IPS DF 6.9 (cell line): ENCODE measurements at regions not wholly inside any gene's neighbourhood (a gene's known extent, or its start where the extent isn't known, plus 50 kb on each side); places are given as distances from the start of the nearest gene placed in this dataset.

Experiments
- DNase-seq: peaks from one replicate; pipeline ENCODE4 v3.0.0-alpha.2; 2013; ENCODE audit warnings: low read depth, low spot score
- H3K27ac ChIP-seq: one replicate; pipeline ENCODE4 v1.5.1; 2013; ENCODE audit warnings: low read length, control low read depth
- H3K27me3 ChIP-seq: 2 replicates; pipeline ENCODE4 v1.6.1; 2013; ENCODE audit warnings: mild to moderate bottlenecking, low read length; ENCODE audit not compliant: control insufficient read depth, insufficient read depth
- H3K36me3 ChIP-seq: 2 replicates; pipeline ENCODE4 v1.6.1; 2013; ENCODE audit warnings: low read length; ENCODE audit not compliant: control insufficient read depth, insufficient read depth
- H3K4me1 ChIP-seq: 2 replicates; pipeline ENCODE4 v1.6.1; 2013; ENCODE audit warnings: low read length; ENCODE audit not compliant: control insufficient read depth, insufficient read depth
- H3K4me3 ChIP-seq: 2 replicates; pipeline ENCODE4 v1.5.1; 2013; ENCODE audit warnings: mild to moderate bottlenecking, low read length
- H3K9me3 ChIP-seq: 2 replicates; pipeline ENCODE4 v1.6.1; 2013; ENCODE audit warnings: low read length, inconsistent platforms; ENCODE audit not compliant: control insufficient read depth, insufficient read depth
- WGBS: extraction: QIAGEN DNeasy Blood & Tissue Kit; methylation state at CpG from one replicate; pipeline ENCODE4 v1.1.7; 2013; ENCODE audit warnings: mixed read lengths, missing lambda C conversion rate; ENCODE audit not compliant: insufficient read length, insufficient coverage; 5-methylcytosine and 5-hydroxymethylcytosine counted together

- Histone ChIP-seq H3K9me3 (no peaks in the 10 kb centered on the region), H3K27ac (no peak overlapping the region), H3K27me3 (no peaks in the 10 kb centered on the region), H3K4me3 (no peak overlapping the region), H3K4me1 (peaks cover 4% of the 10 kb centered on the region; the same call in 1 of the 2 replicates), H3K36me3 (no peaks in the 10 kb centered on the region)
- no peak for DNase-seq
- WGBS = no CpG with 5 or more reads among the region's 2 CpGs
Observed at GRCh38 chr10:80741278-80741677, 203.6 kb downstream of the SH2D4B start.

- Histone ChIP-seq H3K4me3 (no peak overlapping the region), H3K4me1 (no peaks in the 10 kb centered on the region), H3K36me3 (no peaks in the 10 kb centered on the region), H3K9me3 (no peaks in the 10 kb centered on the region), H3K27me3 (no peaks in the 10 kb centered on the region), H3K27ac (no peak overlapping the region)
- no peak for DNase-seq
- no CpG with 5 or more reads among the region's 3 CpGs for WGBS
Observed at GRCh38 chr10:80750268-80750667, 212.6 kb downstream of the SH2D4B start.

GRCh38 chr10:80751940-80752339, 214.2 kb downstream of the SH2D4B start:
- no CpG with 5 or more reads among the region's 1 CpG for WGBS
- no peaks in the 10 kb centered on the region for H3K36me3 ChIP-seq
- no peak overlapping the region for H3K4me3 ChIP-seq
- no peaks in the 10 kb centered on the region for H3K27me3 ChIP-seq
- H3K27ac ChIP-seq = no peak overlapping the region
- H3K9me3 ChIP-seq = no peaks in the 10 kb centered on the region
- no peaks in the 10 kb centered on the region for H3K4me1 ChIP-seq
- no peak for DNase-seq

- WGBS = no CpG with 5 or more reads among the region's 1 CpG
- no peaks in the 10 kb centered on the region for H3K4me1 ChIP-seq
- DNase-seq = no peak
- H3K9me3 ChIP-seq = no peaks in the 10 kb centered on the region
- no peaks in the 10 kb centered on the region for H3K27me3 ChIP-seq
- no peak overlapping the region for H3K27ac ChIP-seq
- no peaks in the 10 kb centered on the region for H3K36me3 ChIP-seq
- H3K4me3 ChIP-seq = no peak overlapping the region
Observed at GRCh38 chr10:80753612-80754011, 215.9 kb downstream of the SH2D4B start.

GRCh38 chr10:80755893-80756292, 218.2 kb downstream of the SH2D4B start:
- no peak for DNase-seq
- WGBS = no CpG with 5 or more reads among the region's 2 CpGs
- no peaks in the 10 kb centered on the region for H3K4me1 ChIP-seq
- no peaks in the 10 kb centered on the region for H3K27me3 ChIP-seq
- H3K27ac ChIP-seq = no peak overlapping the region
- no peaks in the 10 kb centered on the region for H3K9me3 ChIP-seq
- H3K36me3 ChIP-seq = no peaks in the 10 kb centered on the region
- H3K4me3 ChIP-seq = no peak overlapping the region

- Histone ChIP-seq H3K36me3 (no peaks in the 10 kb centered on the region), H3K4me3 (no peak overlapping the region), H3K4me1 (no peaks in the 10 kb centered on the region), H3K27ac (no peak overlapping the region), H3K9me3 (no peaks in the 10 kb centered on the region), H3K27me3 (no peaks in the 10 kb centered on the region)
- DNase-seq = no peak
- WGBS = no CpG with 5 or more reads among the region's 5 CpGs
Observed at GRCh38 chr10:80759693-80760092, 222.0 kb downstream of the SH2D4B start.

GRCh38 chr10:80760914-80761371, 223.2 kb downstream of the SH2D4B start:
- no peak overlapping the region for H3K27ac ChIP-seq
- H3K9me3 ChIP-seq = no peaks in the 10 kb centered on the region
- WGBS = no CpG with 5 or more reads among the region's 2 CpGs
- no peaks in the 10 kb centered on the region for H3K36me3 ChIP-seq
- no peak overlapping the region for H3K4me3 ChIP-seq
- H3K27me3 ChIP-seq = no peaks in the 10 kb centered on the region
- no peaks in the 10 kb centered on the region for H3K4me1 ChIP-seq
- DNase-seq = no peak

GRCh38 chr10:80767963-80768362, 230.3 kb downstream of the SH2D4B start:
- Histone ChIP-seq H3K27me3 (no peaks in the 10 kb centered on the region), H3K9me3 (no peaks in the 10 kb centered on the region), H3K36me3 (no peaks in the 10 kb centered on the region), H3K4me3 (no peak overlapping the region), H3K27ac (no peak overlapping the region), H3K4me1 (no peaks in the 10 kb centered on the region)
- no peak for DNase-seq
- no CpG with 5 or more reads among the region's 1 CpG for WGBS

- DNase-seq = no peak
- no CpG with 5 or more reads among the region's 2 CpGs for WGBS
- Histone ChIP-seq H3K9me3 (no peaks in the 10 kb centered on the region), H3K4me1 (no peaks in the 10 kb centered on the region), H3K27ac (no peak overlapping the region), H3K36me3 (no peaks in the 10 kb centered on the region), H3K27me3 (no peaks in the 10 kb centered on the region), H3K4me3 (no peak overlapping the region)
Observed at GRCh38 chr10:80769700-80770160, 232.0 kb downstream of the SH2D4B start.

GRCh38 chr10:80770239-80770638, 232.5 kb downstream of the SH2D4B start:
- Histone ChIP-seq H3K9me3 (no peaks in the 10 kb centered on the region), H3K27ac (no peak overlapping the region), H3K27me3 (no peaks in the 10 kb centered on the region), H3K4me3 (no peak overlapping the region), H3K36me3 (no peaks in the 10 kb centered on the region), H3K4me1 (no peaks in the 10 kb centered on the region)
- WGBS = no CpG with 5 or more reads among the region's 2 CpGs
- DNase-seq = no peak

- no CpG with 5 or more reads among the region's 1 CpG for WGBS
Observed at GRCh38 chr10:80771285-80771684, 233.6 kb downstream of the SH2D4B start.

More at GRCh38 chr10:80771285-80771684, 233.6 kb downstream of the SH2D4B start:
- H3K36me3 ChIP-seq = no peaks in the 10 kb centered on the region
- no peak for DNase-seq
- no peaks in the 10 kb centered on the region for H3K4me1 ChIP-seq
- no peak overlapping the region for H3K4me3 ChIP-seq
- no peaks in the 10 kb centered on the region for H3K9me3 ChIP-seq
- H3K27ac ChIP-seq = no peak overlapping the region
- H3K27me3 ChIP-seq = no peaks in the 10 kb centered on the region
